Activated CD8-positive, alpha-beta memory T cell treated with anti-CD3 and anti-CD28 coated beads, Interleukin-2, amount 10 ng/mL, durations not matched to agents 7 days and 5 days (primary cell): ENCODE measurements at regions not wholly inside any gene's neighbourhood (a gene's known extent, or its start where the extent isn't known, plus 50 kb on each side); places are given as distances from the start of the nearest gene placed in this dataset.
"Not testable (repeated sequence)": the region's sequence is repeated elsewhere in the genome, so short reads cannot be mapped to it uniquely, and the experiment has no call there.

Source experiments
- ATAC-seq: fragments of 150-1000 bp; cut with Tn5 transposase; one replicate; pipeline ENCODE4 v1.10.0; 2021; ENCODE audit warnings: moderate library complexity
- CTCF ChIA-PET: fragments of 350-600 bp; sonication (Branson Sonifier 250); formaldehyde crosslinking; loops from one replicate; lab custom pipeline; 2021; ENCODE audit warnings: antibody characterized with exemption; lab: Charles Lee
- DNase-seq: peaks from one replicate; pipeline ENCODE4 v3.0.0-alpha.2; 2020
- H3K27ac Mint-ChIP-seq: one replicate; pipeline ENCODE4 v1.8.0; 2021; ENCODE audit warnings: mild to moderate bottlenecking, mixed read lengths
- H3K27me3 Mint-ChIP-seq: one replicate; pipeline ENCODE4 v1.8.0; 2021; ENCODE audit warnings: mixed read lengths
- H3K36me3 Mint-ChIP-seq: one replicate; pipeline ENCODE4 v1.8.0; 2021; ENCODE audit warnings: mild to moderate bottlenecking, mixed read lengths
- H3K4me1 Mint-ChIP-seq: one replicate; pipeline ENCODE4 v1.8.0; 2021; ENCODE audit warnings: mixed read lengths
- H3K4me3 Mint-ChIP-seq: one replicate; pipeline ENCODE4 v1.8.0; 2021; ENCODE audit warnings: mild to moderate bottlenecking, moderate library complexity, mixed read lengths
- H3K9me3 Mint-ChIP-seq: one replicate; pipeline ENCODE4 v1.8.0; 2022; ENCODE audit warnings: low read depth, mixed read lengths

GRCh38 chr2:76697439-76697838 is 824.7 kb downstream of the LRRTM4 start:
- H3K36me3 Mint-ChIP-seq, DNase-seq, CTCF ChIA-PET, ATAC-seq, H3K27ac Mint-ChIP-seq, H3K27me3 Mint-ChIP-seq, H3K4me3 Mint-ChIP-seq, H3K4me1 Mint-ChIP-seq: not testable (repeated sequence)
- peaks cover 16% of the 10 kb centered on the region for H3K9me3 Mint-ChIP-seq

- CTCF ChIA-PET: no interaction called here
- no peaks in the 10 kb centered on the region for H3K4me1 Mint-ChIP-seq
- no peaks in the 10 kb centered on the region for H3K36me3 Mint-ChIP-seq
- ATAC-seq (no peak), DNase-seq (no peak)
- no peak overlapping the region for H3K27ac Mint-ChIP-seq
- H3K27me3 Mint-ChIP-seq: no peaks in the 10 kb centered on the region
- H3K4me3 Mint-ChIP-seq: no peak overlapping the region
- peaks cover 13% of the 10 kb centered on the region for H3K9me3 Mint-ChIP-seq
These were observed 829.3 kb downstream of the LRRTM4 start for GRCh38 chr2:76692908-76693307.

GRCh38 chr2:76688732-76689131 is 833.4 kb downstream of the LRRTM4 start:
- Mint-ChIP-seq H3K27me3 (no peaks in the 10 kb centered on the region), H3K27ac (no peak overlapping the region), H3K4me3 (no peak overlapping the region), H3K4me1 (no peaks in the 10 kb centered on the region), H3K36me3 (no peaks in the 10 kb centered on the region), H3K9me3 (peaks cover 15% of the 10 kb centered on the region)
- no peak for DNase-seq
- ATAC-seq: no peak
- CTCF ChIA-PET: no interaction called here

- Mint-ChIP-seq H3K9me3 (peaks cover 15% of the 10 kb centered on the region), H3K36me3 (no peaks in the 10 kb centered on the region), H3K4me3 (no peak overlapping the region), H3K27ac (no peak overlapping the region), H3K4me1 (no peaks in the 10 kb centered on the region), H3K27me3 (no peaks in the 10 kb centered on the region)
- ATAC-seq (no peak), DNase-seq (no peak)
- CTCF ChIA-PET: no interaction called here
These were observed 834.3 kb downstream of the LRRTM4 start for GRCh38 chr2:76687923-76688322.

- ATAC-seq: no peak
- H3K36me3 Mint-ChIP-seq: no peaks in the 10 kb centered on the region
- CTCF ChIA-PET: no interaction called here
- H3K4me3 Mint-ChIP-seq: no peak overlapping the region
- H3K4me1 Mint-ChIP-seq: no peaks in the 10 kb centered on the region
- H3K9me3 Mint-ChIP-seq: peaks cover 9% of the 10 kb centered on the region
- DNase-seq: no peak
- no peaks in the 10 kb centered on the region for H3K27me3 Mint-ChIP-seq
- no peak overlapping the region for H3K27ac Mint-ChIP-seq
These were observed 837.4 kb downstream of the LRRTM4 start for GRCh38 chr2:76684756-76685155.

GRCh38 chr2:76679025-76679396 is 843.2 kb downstream of the LRRTM4 start:
- Mint-ChIP-seq H3K27me3 (no peaks in the 10 kb centered on the region), H3K4me1 (no peaks in the 10 kb centered on the region), H3K9me3 (peaks cover 4% of the 10 kb centered on the region), H3K36me3 (no peaks in the 10 kb centered on the region), H3K4me3 (no peak overlapping the region), H3K27ac (no peak overlapping the region)
- DNase-seq (no peak), ATAC-seq (no peak)
- CTCF ChIA-PET: no interaction called here

- ATAC-seq (no peak), DNase-seq (no peak)
- Mint-ChIP-seq H3K4me1 (no peaks in the 10 kb centered on the region), H3K36me3 (no peaks in the 10 kb centered on the region), H3K27me3 (no peaks in the 10 kb centered on the region), H3K9me3 (peaks cover 4% of the 10 kb centered on the region), H3K4me3 (no peak overlapping the region), H3K27ac (no peak overlapping the region)
- CTCF ChIA-PET: no interaction called here
These were observed 843.7 kb downstream of the LRRTM4 start for GRCh38 chr2:76678383-76679024.

GRCh38 chr2:76675212-76675611 is 847.0 kb downstream of the LRRTM4 start:
- ATAC-seq (no peak), DNase-seq (no peak)
- H3K27ac Mint-ChIP-seq: no peak overlapping the region
- no peaks in the 10 kb centered on the region for H3K36me3 Mint-ChIP-seq
- H3K27me3 Mint-ChIP-seq: no peaks in the 10 kb centered on the region
- H3K4me1 Mint-ChIP-seq: no peaks in the 10 kb centered on the region
- CTCF ChIA-PET: no interaction called here
- peaks cover 7% of the 10 kb centered on the region for H3K9me3 Mint-ChIP-seq
- no peak overlapping the region for H3K4me3 Mint-ChIP-seq

GRCh38 chr2:76672798-76673197 is 849.4 kb downstream of the LRRTM4 start:
- Mint-ChIP-seq H3K4me1 (no peaks in the 10 kb centered on the region), H3K27me3 (no peaks in the 10 kb centered on the region), H3K36me3 (no peaks in the 10 kb centered on the region), H3K9me3 (peaks cover 7% of the 10 kb centered on the region), H3K27ac (no peak overlapping the region), H3K4me3 (no peak overlapping the region)
- no peak for DNase-seq
- CTCF ChIA-PET: no interaction called here
- ATAC-seq: no peak

- H3K9me3 Mint-ChIP-seq: peaks cover 3% of the 10 kb centered on the region
- no peaks in the 10 kb centered on the region for H3K36me3 Mint-ChIP-seq
- no peaks in the 10 kb centered on the region for H3K27me3 Mint-ChIP-seq
- no peaks in the 10 kb centered on the region for H3K4me1 Mint-ChIP-seq
- ATAC-seq (no peak), DNase-seq (no peak)
- no peak overlapping the region for H3K4me3 Mint-ChIP-seq
- H3K27ac Mint-ChIP-seq: no peak overlapping the region
- CTCF ChIA-PET: no interaction called here
These were observed 852.2 kb downstream of the LRRTM4 start for GRCh38 chr2:76669966-76670465.

- Mint-ChIP-seq H3K36me3 (no peaks in the 10 kb centered on the region), H3K9me3 (peaks cover 3% of the 10 kb centered on the region), H3K4me3 (no peak overlapping the region), H3K27ac (no peak overlapping the region), H3K4me1 (no peaks in the 10 kb centered on the region), H3K27me3 (no peaks in the 10 kb centered on the region)
- ATAC-seq (no peak), DNase-seq (no peak)
- CTCF ChIA-PET: no interaction called here
These were observed 853.9 kb downstream of the LRRTM4 start for GRCh38 chr2:76668279-76668678.

- Mint-ChIP-seq H3K4me3 (no peak overlapping the region), H3K9me3 (peaks cover 3% of the 10 kb centered on the region), H3K36me3 (no peaks in the 10 kb centered on the region), H3K27me3 (no peaks in the 10 kb centered on the region), H3K27ac (no peak overlapping the region), H3K4me1 (no peaks in the 10 kb centered on the region)
- no peak for ATAC-seq
- DNase-seq: no peak
- CTCF ChIA-PET: no interaction called here
These were observed 854.3 kb downstream of the LRRTM4 start for GRCh38 chr2:76667821-76668271.

GRCh38 chr2:76642129-76642528 is 880.0 kb downstream of the LRRTM4 start:
- Mint-ChIP-seq H3K27me3 (no peaks in the 10 kb centered on the region), H3K4me3 (no peak overlapping the region), H3K4me1 (no peaks in the 10 kb centered on the region), H3K36me3 (no peaks in the 10 kb centered on the region), H3K27ac (no peak overlapping the region), H3K9me3 (peaks cover 12% of the 10 kb centered on the region)
- no peak for DNase-seq
- no peak for ATAC-seq
- CTCF ChIA-PET: no interaction called here

GRCh38 chr2:76641506-76641905 is 880.7 kb downstream of the LRRTM4 start:
- Mint-ChIP-seq H3K4me1 (no peaks in the 10 kb centered on the region), H3K4me3 (no peak overlapping the region), H3K9me3 (peaks cover 12% of the 10 kb centered on the region), H3K36me3 (no peaks in the 10 kb centered on the region), H3K27me3 (no peaks in the 10 kb centered on the region), H3K27ac (no peak overlapping the region)
- no peak for ATAC-seq
- DNase-seq: no peak
- CTCF ChIA-PET: no interaction called here
